ENCODE measurements at regions not wholly inside any gene's neighbourhood (a gene's known extent, or its start where the extent isn't known, plus 50 kb on each side); places are given as distances from the start of the nearest gene placed in this dataset.

GRCh38 chr14:101010293-101010692, 106.8 kb upstream of the RTL1 start:
- no peak overlapping the region for H2BK12ac ChIP-seq (ENCODE audit: low read length in 2 of 2)
- peaks cover 0 to 56% of the 10 kb centered on the region in 2 experiments for H3K36me3 ChIP-seq (ENCODE audit: control insufficient read depth in 1 of 2, insufficient read depth in 2 of 2, low read depth in 1 of 2, low read length in 2 of 2)
- no peak overlapping the region for H3K14ac ChIP-seq (ENCODE audit: low read length in 2 of 2)
- no peak overlapping the region for H2BK5ac ChIP-seq (ENCODE audit: low read depth, low read length, poor library complexity, severe bottlenecking)
- H3K4me2 ChIP-seq (ENCODE audit: low read length, poor library complexity, severe bottlenecking) = no peak overlapping the region
- WGBS = 86% methylated on average over 6 of the region's 6 CpGs
- H3K4ac ChIP-seq (ENCODE audit: low read depth in 1 of 2, low read length in 2 of 2) = no peak overlapping the region
- no peak overlapping the region for H2AK5ac ChIP-seq (ENCODE audit: low read length, severe bottlenecking)
- H3K4me3 ChIP-seq (ENCODE audit: insufficient read depth in 1 of 2, low read depth in 1 of 2, low read length in 2 of 2) = no peak overlapping the region
- H3K18ac ChIP-seq (ENCODE audit: low read depth in 1 of 2, low read length in 2 of 2) = no peak overlapping the region
- no peak overlapping the region for H3K23ac ChIP-seq (ENCODE audit: low read length in 2 of 2)
- no peak overlapping the region for H3K9ac ChIP-seq (ENCODE audit: low read length)
- H4K8ac ChIP-seq (ENCODE audit: low read length) = no peak overlapping the region
- H3K27ac ChIP-seq (ENCODE audit: low read length, poor library complexity, severe bottlenecking) = no peak overlapping the region
- no peak overlapping the region for H4K91ac ChIP-seq (ENCODE audit: low read length)
- DNase-seq = no peak
- H3K4me1 ChIP-seq (ENCODE audit: control insufficient read depth, insufficient read depth, low read depth, low read length) = peaks cover 10% of the 10 kb centered on the region
- H2BK120ac ChIP-seq (ENCODE audit: low read depth, low read length) = no peak overlapping the region
- no peak overlapping the region for H2BK15ac ChIP-seq (ENCODE audit: low read depth, poor library complexity, severe bottlenecking)
- no peaks in the 10 kb centered on the region for H3K79me1 ChIP-seq (replicated peaks; ENCODE audit: low read length, poor library complexity, severe bottlenecking)
- H3K9me3 ChIP-seq (ENCODE audit: control insufficient read depth, low read length) = peaks cover 14% of the 10 kb centered on the region
- no peaks in the 10 kb centered on the region for H3K27me3 ChIP-seq (ENCODE audit: control insufficient read depth in 1 of 2, insufficient read depth in 1 of 2, low read length in 2 of 2)
- H2AFZ ChIP-seq (ENCODE audit: low read depth, low read length) = no peak overlapping the region

GRCh38 chr14:101010835-101011234, 107.3 kb upstream of the RTL1 start:
- Histone ChIP-seq H3K4me1 (ENCODE audit: control insufficient read depth, insufficient read depth, low read depth, low read length) (peaks cover 5% of the 10 kb centered on the region), H2BK12ac (ENCODE audit: low read length in 2 of 2) (no peak overlapping the region), H3K4me2 (ENCODE audit: low read length, poor library complexity, severe bottlenecking) (no peak overlapping the region), H3K9ac (ENCODE audit: low read length) (no peak overlapping the region), H3K79me1 (replicated peaks; ENCODE audit: low read length, poor library complexity, severe bottlenecking) (no peaks in the 10 kb centered on the region), H3K4ac (ENCODE audit: low read depth in 1 of 2, low read length in 2 of 2) (no peak overlapping the region), H3K36me3 (ENCODE audit: control insufficient read depth in 1 of 2, insufficient read depth in 2 of 2, low read depth in 1 of 2, low read length in 2 of 2) (peaks cover 0 to 55% of the 10 kb centered on the region in 2 experiments), H2AK5ac (ENCODE audit: low read length, severe bottlenecking) (no peak overlapping the region), H3K18ac (ENCODE audit: low read depth in 1 of 2, low read length in 2 of 2) (no peak overlapping the region), H3K4me3 (ENCODE audit: insufficient read depth in 1 of 2, low read depth in 1 of 2, low read length in 2 of 2) (no peak overlapping the region), H4K91ac (ENCODE audit: low read length) (no peak overlapping the region), H3K14ac (ENCODE audit: low read length in 2 of 2) (no peak overlapping the region), H3K9me3 (ENCODE audit: control insufficient read depth, low read length) (peaks cover 14% of the 10 kb centered on the region), H4K8ac (ENCODE audit: low read length) (no peak overlapping the region), H2BK5ac (ENCODE audit: low read depth, low read length, poor library complexity, severe bottlenecking) (no peak overlapping the region), H3K27ac (ENCODE audit: low read length, poor library complexity, severe bottlenecking) (no peak overlapping the region), H2AFZ (ENCODE audit: low read depth, low read length) (no peak overlapping the region), H3K27me3 (ENCODE audit: control insufficient read depth in 1 of 2, insufficient read depth in 1 of 2, low read length in 2 of 2) (no peaks in the 10 kb centered on the region), H2BK15ac (ENCODE audit: low read depth, poor library complexity, severe bottlenecking) (no peak overlapping the region), H3K23ac (ENCODE audit: low read length in 2 of 2) (no peak overlapping the region), H2BK120ac (ENCODE audit: low read depth, low read length) (no peak overlapping the region)
- no CpG with 5 or more reads among the region's 2 CpGs for WGBS
- no peak for DNase-seq

GRCh38 chr14:101017209-101017608, 113.7 kb upstream of the RTL1 start:
- no peak overlapping the region for H3K4me2 ChIP-seq (ENCODE audit: low read length, poor library complexity, severe bottlenecking)
- no peak overlapping the region for H3K23ac ChIP-seq (ENCODE audit: low read length in 2 of 2)
- peaks cover 5% of the 10 kb centered on the region for H3K9me3 ChIP-seq (ENCODE audit: control insufficient read depth, low read length)
- H2BK5ac ChIP-seq (ENCODE audit: low read depth, low read length, poor library complexity, severe bottlenecking) = no peak overlapping the region
- H3K4me3 ChIP-seq (ENCODE audit: insufficient read depth in 1 of 2, low read depth in 1 of 2, low read length in 2 of 2) = no peak overlapping the region
- no peak overlapping the region for H3K14ac ChIP-seq (ENCODE audit: low read length in 2 of 2)
- no peak overlapping the region for H2BK15ac ChIP-seq (ENCODE audit: low read depth, poor library complexity, severe bottlenecking)
- no peak overlapping the region for H2AFZ ChIP-seq (ENCODE audit: low read depth, low read length)
- no peak for DNase-seq
- H3K4me1 ChIP-seq (ENCODE audit: control insufficient read depth, insufficient read depth, low read depth, low read length) = peaks cover 3% of the 10 kb centered on the region
- H2BK120ac ChIP-seq (ENCODE audit: low read depth, low read length) = no peak overlapping the region
- H4K91ac ChIP-seq (ENCODE audit: low read length) = no peak overlapping the region
- H3K27ac ChIP-seq (ENCODE audit: low read length, poor library complexity, severe bottlenecking) = no peak overlapping the region
- H2BK12ac ChIP-seq (ENCODE audit: low read length in 2 of 2) = no peak overlapping the region
- H2AK5ac ChIP-seq (ENCODE audit: low read length, severe bottlenecking) = no peak overlapping the region
- no peak overlapping the region for H3K9ac ChIP-seq (ENCODE audit: low read length)
- no peak overlapping the region for H3K4ac ChIP-seq (ENCODE audit: low read depth in 1 of 2, low read length in 2 of 2)
- peaks cover 0 to 46% of the 10 kb centered on the region in 2 experiments for H3K36me3 ChIP-seq (ENCODE audit: control insufficient read depth in 1 of 2, insufficient read depth in 2 of 2, low read depth in 1 of 2, low read length in 2 of 2)
- H3K18ac ChIP-seq (ENCODE audit: low read depth in 1 of 2, low read length in 2 of 2) = no peak overlapping the region
- 53% methylated on average over 1 of the region's 1 CpG for WGBS
- no peaks in the 10 kb centered on the region for H3K27me3 ChIP-seq (ENCODE audit: control insufficient read depth in 1 of 2, insufficient read depth in 1 of 2, low read length in 2 of 2)
- no peak overlapping the region for H4K8ac ChIP-seq (ENCODE audit: low read length)
- no peaks in the 10 kb centered on the region for H3K79me1 ChIP-seq (replicated peaks; ENCODE audit: low read length, poor library complexity, severe bottlenecking)

- no peak overlapping the region for H3K18ac ChIP-seq (ENCODE audit: low read depth in 1 of 2, low read length in 2 of 2)
These were observed 114.5 kb upstream of the RTL1 start for GRCh38 chr14:101017806-101018560.

More at GRCh38 chr14:101017806-101018560, 114.5 kb upstream of the RTL1 start:
- H3K23ac ChIP-seq (ENCODE audit: low read length in 2 of 2) = no peak overlapping the region
- no peak overlapping the region for H2BK12ac ChIP-seq (ENCODE audit: low read length in 2 of 2)
- DNase-seq = no peak
- no peak overlapping the region for H3K9ac ChIP-seq (ENCODE audit: low read length)
- peaks cover 0 to 50% of the 10 kb centered on the region in 2 experiments for H3K36me3 ChIP-seq (ENCODE audit: control insufficient read depth in 1 of 2, insufficient read depth in 2 of 2, low read depth in 1 of 2, low read length in 2 of 2)
- H3K27ac ChIP-seq (ENCODE audit: low read length, poor library complexity, severe bottlenecking) = no peak overlapping the region
- no peaks in the 10 kb centered on the region for H3K27me3 ChIP-seq (ENCODE audit: control insufficient read depth in 1 of 2, insufficient read depth in 1 of 2, low read length in 2 of 2)
- no peak overlapping the region for H3K4me3 ChIP-seq (ENCODE audit: insufficient read depth in 1 of 2, low read depth in 1 of 2, low read length in 2 of 2)
- H3K4me2 ChIP-seq (ENCODE audit: low read length, poor library complexity, severe bottlenecking) = no peak overlapping the region
- WGBS = 92% methylated on average over 12 of the region's 13 CpGs
- no peak overlapping the region for H4K91ac ChIP-seq (ENCODE audit: low read length)
- H3K4ac ChIP-seq (ENCODE audit: low read depth in 1 of 2, low read length in 2 of 2) = no peak overlapping the region
- no peak overlapping the region for H2BK15ac ChIP-seq (ENCODE audit: low read depth, poor library complexity, severe bottlenecking)
- no peak overlapping the region for H2BK120ac ChIP-seq (ENCODE audit: low read depth, low read length)
- H4K8ac ChIP-seq (ENCODE audit: low read length) = no peak overlapping the region
- no peak overlapping the region for H3K14ac ChIP-seq (ENCODE audit: low read length in 2 of 2)
- H2AK5ac ChIP-seq (ENCODE audit: low read length, severe bottlenecking) = no peak overlapping the region
- no peaks in the 10 kb centered on the region for H3K79me1 ChIP-seq (replicated peaks; ENCODE audit: low read length, poor library complexity, severe bottlenecking)
- no peak overlapping the region for H2AFZ ChIP-seq (ENCODE audit: low read depth, low read length)
- peaks cover 3% of the 10 kb centered on the region for H3K4me1 ChIP-seq (ENCODE audit: control insufficient read depth, insufficient read depth, low read depth, low read length)
- H2BK5ac ChIP-seq (ENCODE audit: low read depth, low read length, poor library complexity, severe bottlenecking) = no peak overlapping the region
- no peaks in the 10 kb centered on the region for H3K9me3 ChIP-seq (ENCODE audit: control insufficient read depth, low read length)
